ENCODE measurements at regions not wholly inside any gene's neighbourhood (a gene's known extent, or its start where the extent isn't known, plus 50 kb on each side); places are given as distances from the start of the nearest gene placed in this dataset.

DNA sequence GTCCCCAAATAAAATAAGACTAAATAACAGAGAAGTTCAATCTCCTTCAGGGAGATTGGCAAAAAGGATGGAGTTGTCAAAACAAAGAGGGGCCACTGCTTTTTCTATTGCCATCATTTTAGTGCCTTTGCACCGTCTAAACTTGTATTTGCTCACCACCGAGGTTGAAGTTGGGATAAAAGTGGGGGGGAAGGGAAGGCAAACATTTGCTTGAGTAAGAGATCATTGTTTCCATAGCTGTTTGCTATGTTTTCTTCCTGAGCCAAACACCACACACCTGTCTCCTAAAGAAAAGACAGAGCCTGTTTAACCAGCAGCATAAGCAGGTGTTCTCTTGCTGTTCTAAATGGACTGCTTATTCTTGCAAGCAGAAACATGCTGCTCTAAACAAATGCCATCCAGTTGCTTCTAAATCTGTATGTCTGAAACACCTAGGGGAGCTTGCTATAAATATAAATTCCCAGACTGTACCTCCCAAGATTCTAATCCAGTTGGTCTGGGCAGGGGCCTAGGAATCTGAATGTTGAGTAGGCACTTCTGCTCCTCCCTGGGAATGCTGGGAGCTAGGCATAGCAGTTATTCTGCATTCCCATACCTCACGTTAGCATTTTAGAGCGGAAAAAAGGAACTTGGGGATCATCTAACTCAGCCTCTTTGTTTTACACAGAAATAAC lies 179.4 kb upstream of the ARL4C start:
- TF ChIP-seq SOX15 (CRISPR knock-in tag; IDR thresholded peaks at IDR 0.05) (no peak), ETV6 (CRISPR knock-in tag; IDR thresholded peaks at IDR 0.05) (0 out of 2 replicates have a peak, but pooled peaks have one; percentile 26), GABPB1 (CRISPR knock-in tag; IDR thresholded peaks at IDR 0.05) (peak; percentile 63; the same call in 1 of the 2 replicates)
- H3K36me3 Mint-ChIP-seq: peaks cover 22% of the 10 kb centered on the region
- POLR2A ChIA-PET: no interaction called here
- peak overlapping the region; percentile 84 for H3K27ac Mint-ChIP-seq
- CTCF ChIA-PET: interaction anchor here (0.8 kb wide), 1 partner anchor 131 kb away, joined by 3 read pairs; no protein-coding TSS in a partner anchor
- ATAC-seq (peak; percentile 45), DNase-seq (ENCODE audit: low spot score) (no peak)
- peaks cover 16% of the 10 kb centered on the region for H3K27me3 Mint-ChIP-seq (ENCODE audit: low read depth)
- no peak overlapping the region for H3K4me3 Mint-ChIP-seq
- peaks cover 39% of the 10 kb centered on the region for H3K4me1 Mint-ChIP-seq
- peaks cover 32% of the 10 kb centered on the region for H3K9me3 Mint-ChIP-seq

GRCh38 chr2:234674781-234675201 lies 177.9 kb upstream of the ARL4C start:
- peaks cover 22% of the 10 kb centered on the region for H3K36me3 Mint-ChIP-seq
- no peak for ATAC-seq
- H3K4me1 Mint-ChIP-seq: peaks cover 50% of the 10 kb centered on the region
- ChIA-PET CTCF (interaction anchor here (0.6 kb wide), 1 partner anchor 47 kb away, joined by 3 read pairs; no protein-coding TSS in a partner anchor), POLR2A (interaction anchor here (0.6 kb wide), 2 partner anchors 10 to 123 kb away, joined by 3 read pairs; no protein-coding TSS in a partner anchor)
- H3K27ac Mint-ChIP-seq: 0 out of 2 replicates have a peak overlapping the region, but pooled peaks have one; percentile 23
- peaks cover 16% of the 10 kb centered on the region for H3K27me3 Mint-ChIP-seq (ENCODE audit: low read depth)
- TF ChIP-seq GABPB1 (CRISPR knock-in tag; IDR thresholded peaks at IDR 0.05): 0 out of 2 replicates have a peak, but pooled peaks have one; percentile 29
- TF ChIP-seq FOXP1 (CRISPR knock-in tag; IDR thresholded peaks at IDR 0.05; ENCODE audit: borderline replicate concordance): no peak
- no peak for DNase-seq (ENCODE audit: low spot score)
- peaks cover 32% of the 10 kb centered on the region for H3K9me3 Mint-ChIP-seq
- H3K4me3 Mint-ChIP-seq: no peak overlapping the region

DNA sequence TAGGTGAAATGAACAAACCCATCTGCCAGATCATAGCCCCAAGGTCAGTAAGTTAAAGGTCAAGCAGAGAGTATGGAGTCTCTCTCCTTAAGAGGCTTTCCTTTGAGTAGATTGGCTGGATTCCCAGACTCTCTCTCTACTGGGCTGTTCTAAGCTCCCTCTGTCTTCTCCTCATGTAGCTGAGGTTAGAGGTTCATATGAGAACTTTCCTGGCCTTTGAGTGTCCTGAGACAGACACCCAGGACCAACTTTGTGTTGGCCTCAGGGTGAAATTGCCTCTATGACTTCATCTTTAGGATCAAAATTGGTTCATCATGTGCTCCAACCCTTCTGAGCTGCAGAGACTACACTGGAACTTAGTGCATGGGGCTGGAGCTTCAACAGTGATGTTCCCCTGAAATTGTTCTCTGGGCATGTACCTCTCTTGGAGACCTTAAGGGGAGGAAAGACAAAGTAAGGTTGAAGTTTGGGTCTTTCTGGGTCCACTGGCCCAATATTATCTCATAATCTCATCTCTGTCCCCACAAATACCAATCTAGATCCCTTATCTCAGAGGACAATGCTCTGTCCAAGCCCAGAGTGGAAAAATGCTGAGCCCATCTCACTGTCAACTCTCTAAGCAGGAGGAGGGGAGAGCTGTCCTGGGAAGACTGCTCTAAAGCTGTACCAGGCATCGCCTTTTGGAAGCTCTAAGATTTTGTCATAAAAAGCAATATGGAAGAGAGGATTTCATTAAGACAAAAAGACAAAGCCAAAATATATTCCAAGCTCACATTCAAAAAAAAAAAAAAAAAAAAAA lies 177.3 kb upstream of the ARL4C start:
- DNase-seq (ENCODE audit: low spot score) (no peak), ATAC-seq (no peak)
- H3K36me3 Mint-ChIP-seq: peaks cover 18% of the 10 kb centered on the region
- CTCF ChIA-PET: interaction anchor here (0.6 kb wide), 1 partner anchor 46 kb away, joined by 3 read pairs; no protein-coding TSS in a partner anchor
- peaks cover 55% of the 10 kb centered on the region for H3K4me1 Mint-ChIP-seq
- H3K9me3 Mint-ChIP-seq: peaks cover 29% of the 10 kb centered on the region
- H3K4me3 Mint-ChIP-seq: no peak overlapping the region
- no peak overlapping the region for H3K27ac Mint-ChIP-seq
- peaks cover 14% of the 10 kb centered on the region for H3K27me3 Mint-ChIP-seq (ENCODE audit: low read depth)
- POLR2A ChIA-PET: interaction anchor here (0.6 kb wide), 2 partner anchors 9 to 123 kb away, joined by 3 read pairs; no protein-coding TSS in a partner anchor
- TF ChIP-seq GRHL2 (CRISPR knock-in tag; IDR thresholded peaks at IDR 0.05; ENCODE audit: insufficient replicate concordance, severe bottlenecking) (no peak), RORB (CRISPR knock-in tag; IDR thresholded peaks at IDR 0.05) (no peak), ATF3 (CRISPR knock-in tag; conservative IDR thresholded peaks at IDR 0.05) (no peak), IRF2 (CRISPR knock-in tag; IDR thresholded peaks at IDR 0.05; ENCODE audit: borderline replicate concordance, low read depth) (no peak), NR3C1 (CRISPR knock-in tag; conservative IDR thresholded peaks at IDR 0.05; ENCODE audit: low read depth) (no peak), OVOL2 (CRISPR knock-in tag; IDR thresholded peaks at IDR 0.05; ENCODE audit: borderline replicate concordance) (no peak), GTF2I (CRISPR knock-in tag; conservative IDR thresholded peaks at IDR 0.05) (no peak)
- TF ChIP-seq, protein P1, sequence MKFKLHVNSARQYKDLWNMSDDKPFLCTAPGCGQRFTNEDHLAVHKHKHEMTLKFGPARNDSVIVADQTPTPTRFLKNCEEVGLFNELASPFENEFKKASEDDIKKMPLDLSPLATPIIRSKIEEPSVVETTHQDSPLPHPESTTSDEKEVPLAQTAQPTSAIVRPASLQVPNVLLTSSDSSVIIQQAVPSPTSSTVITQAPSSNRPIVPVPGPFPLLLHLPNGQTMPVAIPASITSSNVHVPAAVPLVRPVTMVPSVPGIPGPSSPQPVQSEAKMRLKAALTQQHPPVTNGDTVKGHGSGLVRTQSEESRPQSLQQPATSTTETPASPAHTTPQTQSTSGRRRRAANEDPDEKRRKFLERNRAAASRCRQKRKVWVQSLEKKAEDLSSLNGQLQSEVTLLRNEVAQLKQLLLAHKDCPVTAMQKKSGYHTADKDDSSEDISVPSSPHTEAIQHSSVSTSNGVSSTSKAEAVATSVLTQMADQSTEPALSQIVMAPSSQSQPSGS (CRISPR knock-in tag; IDR thresholded peaks at IDR 0.05; ENCODE audit: borderline replicate concordance, low read depth): no peak
- TF ChIP-seq, protein P2, sequence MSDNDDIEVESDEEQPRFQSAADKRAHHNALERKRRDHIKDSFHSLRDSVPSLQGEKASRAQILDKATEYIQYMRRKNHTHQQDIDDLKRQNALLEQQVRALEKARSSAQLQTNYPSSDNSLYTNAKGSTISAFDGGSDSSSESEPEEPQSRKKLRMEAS (CRISPR knock-in tag; IDR thresholded peaks at IDR 0.05): no peak
- TF ChIP-seq, protein P3, sequence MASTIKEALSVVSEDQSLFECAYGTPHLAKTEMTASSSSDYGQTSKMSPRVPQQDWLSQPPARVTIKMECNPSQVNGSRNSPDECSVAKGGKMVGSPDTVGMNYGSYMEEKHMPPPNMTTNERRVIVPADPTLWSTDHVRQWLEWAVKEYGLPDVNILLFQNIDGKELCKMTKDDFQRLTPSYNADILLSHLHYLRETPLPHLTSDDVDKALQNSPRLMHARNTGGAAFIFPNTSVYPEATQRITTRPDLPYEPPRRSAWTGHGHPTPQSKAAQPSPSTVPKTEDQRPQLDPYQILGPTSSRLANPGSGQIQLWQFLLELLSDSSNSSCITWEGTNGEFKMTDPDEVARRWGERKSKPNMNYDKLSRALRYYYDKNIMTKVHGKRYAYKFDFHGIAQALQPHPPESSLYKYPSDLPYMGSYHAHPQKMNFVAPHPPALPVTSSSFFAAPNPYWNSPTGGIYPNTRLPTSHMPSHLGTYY (CRISPR knock-in tag; IDR thresholded peaks at IDR 0.05): no peak
- TF ChIP-seq, protein P4, sequence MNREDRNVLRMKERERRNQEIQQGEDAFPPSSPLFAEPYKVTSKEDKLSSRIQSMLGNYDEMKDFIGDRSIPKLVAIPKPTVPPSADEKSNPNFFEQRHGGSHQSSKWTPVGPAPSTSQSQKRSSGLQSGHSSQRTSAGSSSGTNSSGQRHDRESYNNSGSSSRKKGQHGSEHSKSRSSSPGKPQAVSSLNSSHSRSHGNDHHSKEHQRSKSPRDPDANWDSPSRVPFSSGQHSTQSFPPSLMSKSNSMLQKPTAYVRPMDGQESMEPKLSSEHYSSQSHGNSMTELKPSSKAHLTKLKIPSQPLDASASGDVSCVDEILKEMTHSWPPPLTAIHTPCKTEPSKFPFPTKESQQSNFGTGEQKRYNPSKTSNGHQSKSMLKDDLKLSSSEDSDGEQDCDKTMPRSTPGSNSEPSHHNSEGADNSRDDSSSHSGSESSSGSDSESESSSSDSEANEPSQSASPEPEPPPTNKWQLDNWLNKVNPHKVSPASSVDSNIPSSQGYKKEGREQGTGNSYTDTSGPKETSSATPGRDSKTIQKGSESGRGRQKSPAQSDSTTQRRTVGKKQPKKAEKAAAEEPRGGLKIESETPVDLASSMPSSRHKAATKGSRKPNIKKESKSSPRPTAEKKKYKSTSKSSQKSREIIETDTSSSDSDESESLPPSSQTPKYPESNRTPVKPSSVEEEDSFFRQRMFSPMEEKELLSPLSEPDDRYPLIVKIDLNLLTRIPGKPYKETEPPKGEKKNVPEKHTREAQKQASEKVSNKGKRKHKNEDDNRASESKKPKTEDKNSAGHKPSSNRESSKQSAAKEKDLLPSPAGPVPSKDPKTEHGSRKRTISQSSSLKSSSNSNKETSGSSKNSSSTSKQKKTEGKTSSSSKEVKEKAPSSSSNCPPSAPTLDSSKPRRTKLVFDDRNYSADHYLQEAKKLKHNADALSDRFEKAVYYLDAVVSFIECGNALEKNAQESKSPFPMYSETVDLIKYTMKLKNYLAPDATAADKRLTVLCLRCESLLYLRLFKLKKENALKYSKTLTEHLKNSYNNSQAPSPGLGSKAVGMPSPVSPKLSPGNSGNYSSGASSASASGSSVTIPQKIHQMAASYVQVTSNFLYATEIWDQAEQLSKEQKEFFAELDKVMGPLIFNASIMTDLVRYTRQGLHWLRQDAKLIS (CRISPR knock-in tag; IDR thresholded peaks at IDR 0.05; ENCODE audit: borderline replicate concordance): no peak
- TF ChIP-seq, protein P5, sequence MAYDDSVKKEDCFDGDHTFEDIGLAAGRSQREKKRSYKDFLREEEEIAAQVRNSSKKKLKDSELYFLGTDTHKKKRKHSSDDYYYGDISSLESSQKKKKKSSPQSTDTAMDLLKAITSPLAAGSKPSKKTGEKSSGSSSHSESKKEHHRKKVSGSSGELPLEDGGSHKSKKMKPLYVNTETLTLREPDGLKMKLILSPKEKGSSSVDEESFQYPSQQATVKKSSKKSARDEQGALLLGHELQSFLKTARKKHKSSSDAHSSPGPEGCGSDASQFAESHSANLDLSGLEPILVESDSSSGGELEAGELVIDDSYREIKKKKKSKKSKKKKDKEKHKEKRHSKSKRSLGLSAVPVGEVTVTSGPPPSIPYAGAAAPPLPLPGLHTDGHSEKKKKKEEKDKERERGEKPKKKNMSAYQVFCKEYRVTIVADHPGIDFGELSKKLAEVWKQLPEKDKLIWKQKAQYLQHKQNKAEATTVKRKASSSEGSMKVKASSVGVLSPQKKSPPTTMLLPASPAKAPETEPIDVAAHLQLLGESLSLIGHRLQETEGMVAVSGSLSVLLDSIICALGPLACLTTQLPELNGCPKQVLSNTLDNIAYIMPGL (CRISPR knock-in tag; IDR thresholded peaks at IDR 0.05): no peak
- TF ChIP-seq, protein P6, sequence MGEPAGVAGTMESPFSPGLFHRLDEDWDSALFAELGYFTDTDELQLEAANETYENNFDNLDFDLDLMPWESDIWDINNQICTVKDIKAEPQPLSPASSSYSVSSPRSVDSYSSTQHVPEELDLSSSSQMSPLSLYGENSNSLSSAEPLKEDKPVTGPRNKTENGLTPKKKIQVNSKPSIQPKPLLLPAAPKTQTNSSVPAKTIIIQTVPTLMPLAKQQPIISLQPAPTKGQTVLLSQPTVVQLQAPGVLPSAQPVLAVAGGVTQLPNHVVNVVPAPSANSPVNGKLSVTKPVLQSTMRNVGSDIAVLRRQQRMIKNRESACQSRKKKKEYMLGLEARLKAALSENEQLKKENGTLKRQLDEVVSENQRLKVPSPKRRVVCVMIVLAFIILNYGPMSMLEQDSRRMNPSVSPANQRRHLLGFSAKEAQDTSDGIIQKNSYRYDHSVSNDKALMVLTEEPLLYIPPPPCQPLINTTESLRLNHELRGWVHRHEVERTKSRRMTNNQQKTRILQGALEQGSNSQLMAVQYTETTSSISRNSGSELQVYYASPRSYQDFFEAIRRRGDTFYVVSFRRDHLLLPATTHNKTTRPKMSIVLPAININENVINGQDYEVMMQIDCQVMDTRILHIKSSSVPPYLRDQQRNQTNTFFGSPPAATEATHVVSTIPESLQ (CRISPR knock-in tag; IDR thresholded peaks at IDR 0.05): no peak

Data from WTC11 (cell line).